BLaER1 treated with 17β-estradiol and CSF1 and Interleukin-3, amounts not matched to agents 10 nM and 100 nM (cell line): ENCODE measurements at regions not wholly inside any gene's neighbourhood (a gene's known extent, or its start where the extent isn't known, plus 50 kb on each side); places are given as distances from the start of the nearest gene placed in this dataset.

ENCODE experiments used
- H3K27ac ChIP-seq, 11 experiments: shearing (Covaris generic); formaldehyde crosslinking; 2 replicates each; pipeline ENCODE4 v1.8.1; 2022
- H3K27me3 ChIP-seq, 11 experiments: shearing (Covaris generic); formaldehyde crosslinking; 2 replicates each; pipeline ENCODE4 v1.8.1; 2022
- H3K36me3 ChIP-seq, 11 experiments: shearing (Covaris generic); formaldehyde crosslinking; 2 replicates each; pipeline ENCODE4 v1.8.1; 2022
- H3K4me1 ChIP-seq, 10 experiments: shearing (Covaris generic); formaldehyde crosslinking; 2 replicates each; pipeline ENCODE4 v1.8.1; 2022
- H3K4me2 ChIP-seq, 11 experiments: shearing (Covaris generic); formaldehyde crosslinking; 2 replicates each; pipeline ENCODE4 v1.8.1; 2022
- H3K4me3 ChIP-seq, 10 experiments: shearing (Covaris generic); formaldehyde crosslinking; 2 replicates each; pipeline ENCODE4 v1.8.1; 2022
- H3K9ac ChIP-seq, 11 experiments: shearing (Covaris generic); formaldehyde crosslinking; 2 replicates each; pipeline ENCODE4 v1.8.1; 2022
- H3K9me3 ChIP-seq, 11 experiments: shearing (Covaris generic); formaldehyde crosslinking; replicated peaks in 1 of 11; 2 replicates each; pipeline ENCODE4 v1.8.1; 2022
- H4K20me1 ChIP-seq, 11 experiments: shearing (Covaris generic); formaldehyde crosslinking; 2 replicates each; pipeline ENCODE4 v1.8.1; 2022
- Cebpa-rat ChIP-seq, 11 experiments: shearing (Covaris generic); IDR thresholded peaks; 2 replicates each; pipeline ENCODE4 v1.8.1; 2022

DNA sequence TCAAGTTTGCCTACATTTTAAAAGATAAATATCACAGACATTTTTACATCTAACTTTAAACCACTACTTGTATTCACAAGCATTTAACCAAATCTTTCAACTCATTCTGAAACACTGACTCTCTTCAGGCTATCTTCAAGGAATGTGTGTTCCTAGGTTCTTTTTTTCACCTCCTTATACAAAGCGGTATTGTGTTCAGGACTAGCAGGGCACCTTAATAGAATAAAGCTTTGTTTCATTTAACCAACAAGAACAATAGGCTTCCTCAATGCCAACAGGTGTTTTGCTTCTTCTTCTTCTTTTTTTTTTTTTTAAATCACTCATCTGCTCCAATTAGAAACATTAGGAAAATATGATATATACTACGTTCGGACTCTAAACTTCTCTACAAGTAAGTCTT, 212.9 kb upstream of the SEMA3E start:
- no peak overlapping the region for H3K9ac ChIP-seq
- no peaks in the 10 kb centered on the region for H4K20me1 ChIP-seq
- no peaks in the 10 kb centered on the region for H3K27me3 ChIP-seq
- TF ChIP-seq Cebpa-rat (IDR thresholded peaks at IDR 0.05) = no peak
- H3K36me3 ChIP-seq = no peaks in the 10 kb centered on the region
- H3K4me3 ChIP-seq = no peak overlapping the region
- no peaks in the 10 kb centered on the region for H3K4me1 ChIP-seq
- no peaks in the 10 kb centered on the region for H3K9me3 ChIP-seq
- H3K27ac ChIP-seq = no peak overlapping the region
- no peak overlapping the region for H3K4me2 ChIP-seq

DNA sequence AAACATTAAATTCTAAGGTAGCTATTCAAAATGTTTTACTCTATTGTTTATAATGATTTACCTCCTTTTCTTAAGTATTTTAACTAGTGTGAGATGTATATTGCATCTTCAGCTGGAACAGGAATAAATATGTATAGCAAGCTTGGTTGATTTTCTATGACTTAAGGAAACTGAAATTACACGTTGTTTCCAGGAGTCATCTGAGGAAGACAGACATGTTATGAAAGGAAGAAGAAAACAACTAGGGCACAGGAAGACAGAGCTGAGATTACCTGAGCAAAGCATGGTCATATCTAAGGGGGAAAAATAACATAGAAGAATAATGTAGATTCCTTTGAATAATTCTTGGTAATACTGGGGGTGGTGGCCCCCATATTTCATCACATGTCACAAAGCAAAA, 210.9 kb upstream of the SEMA3E start:
- Histone ChIP-seq H3K27ac (no peak overlapping the region), H3K36me3 (no peaks in the 10 kb centered on the region), H3K9ac (no peak overlapping the region), H3K4me3 (no peak overlapping the region), H3K4me1 (no peaks in the 10 kb centered on the region), H3K4me2 (no peak overlapping the region), H4K20me1 (no peaks in the 10 kb centered on the region), H3K9me3 (no peaks in the 10 kb centered on the region), H3K27me3 (no peaks in the 10 kb centered on the region)
- TF ChIP-seq Cebpa-rat (IDR thresholded peaks at IDR 0.05) = no peak

DNA sequence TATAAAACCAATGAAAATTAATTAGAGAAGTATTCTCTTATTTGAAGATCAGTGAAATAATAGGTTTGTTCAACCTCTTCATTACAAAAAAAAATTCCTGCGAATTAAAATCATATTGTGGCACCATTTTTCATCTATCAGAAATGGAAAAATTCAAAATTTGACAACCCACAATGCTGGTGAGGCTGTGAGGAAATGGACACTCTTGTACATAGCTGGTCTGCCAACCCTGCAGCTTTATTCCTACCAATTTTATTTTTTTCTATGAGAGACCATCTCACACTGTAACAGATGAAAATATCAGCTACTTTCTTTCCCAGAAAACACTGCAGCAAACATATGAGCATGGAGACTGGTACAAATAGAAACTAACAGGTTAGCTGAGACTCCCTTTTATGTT, 208.8 kb upstream of the SEMA3E start:
- H3K4me3 ChIP-seq = no peak overlapping the region
- no peak overlapping the region for H3K4me2 ChIP-seq
- H4K20me1 ChIP-seq = no peaks in the 10 kb centered on the region
- H3K36me3 ChIP-seq = no peaks in the 10 kb centered on the region
- H3K9me3 ChIP-seq = no peaks in the 10 kb centered on the region
- no peaks in the 10 kb centered on the region for H3K27me3 ChIP-seq
- TF ChIP-seq Cebpa-rat (IDR thresholded peaks at IDR 0.05) = no peak
- no peak overlapping the region for H3K27ac ChIP-seq
- no peaks in the 10 kb centered on the region for H3K4me1 ChIP-seq
- no peak overlapping the region for H3K9ac ChIP-seq

DNA sequence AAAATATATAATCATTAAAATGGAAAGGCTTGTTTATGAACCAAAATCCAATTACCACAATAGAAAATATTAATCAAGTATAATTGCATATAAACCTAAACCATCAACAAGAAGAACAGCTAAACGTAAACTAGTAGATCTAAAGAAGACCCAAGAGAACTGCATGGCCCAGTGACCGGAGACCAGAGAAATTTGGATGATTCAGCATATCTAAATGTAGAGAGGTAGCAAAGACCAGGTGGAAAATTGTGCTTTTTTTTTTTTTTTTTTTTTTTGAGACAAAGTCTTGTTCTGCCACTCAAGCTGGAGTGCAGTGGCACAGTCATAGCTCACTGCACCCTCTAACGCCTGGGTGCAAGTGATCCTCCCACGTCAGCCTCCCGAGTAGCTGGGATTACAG, 207.2 kb upstream of the SEMA3E start:
- H3K9me3 ChIP-seq = no peaks in the 10 kb centered on the region
- H3K36me3 ChIP-seq = no peaks in the 10 kb centered on the region
- TF ChIP-seq Cebpa-rat (IDR thresholded peaks at IDR 0.05) = no peak
- no peaks in the 10 kb centered on the region for H3K27me3 ChIP-seq
- H3K9ac ChIP-seq = no peak overlapping the region
- no peak overlapping the region for H3K4me3 ChIP-seq
- H4K20me1 ChIP-seq = no peaks in the 10 kb centered on the region
- no peaks in the 10 kb centered on the region for H3K4me1 ChIP-seq
- no peak overlapping the region for H3K4me2 ChIP-seq
- no peak overlapping the region for H3K27ac ChIP-seq

DNA sequence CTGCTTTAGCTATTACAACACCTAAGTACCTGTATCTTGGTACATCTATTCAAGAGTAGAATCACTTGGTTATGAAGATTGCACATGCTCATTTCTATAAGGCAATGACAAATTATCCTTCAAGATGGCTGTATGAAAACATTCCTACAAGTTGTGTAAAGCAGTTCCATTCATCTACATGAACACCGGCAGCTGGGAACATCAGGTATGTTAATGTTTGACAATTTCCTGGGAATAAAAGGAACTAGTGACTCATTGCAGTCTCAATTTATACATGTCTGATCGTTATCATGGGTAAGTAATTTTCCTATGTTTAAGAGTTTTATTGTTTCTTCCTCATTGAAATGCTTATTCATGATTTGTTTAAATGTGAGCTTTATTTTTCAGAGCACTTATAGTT, 203.2 kb upstream of the SEMA3E start:
- Histone ChIP-seq H3K4me1 (no peaks in the 10 kb centered on the region), H3K4me3 (no peak overlapping the region), H3K9me3 (no peaks in the 10 kb centered on the region), H3K27ac (no peak overlapping the region), H3K9ac (no peak overlapping the region), H3K4me2 (no peak overlapping the region), H3K27me3 (no peaks in the 10 kb centered on the region), H4K20me1 (no peaks in the 10 kb centered on the region), H3K36me3 (no peaks in the 10 kb centered on the region)
- TF ChIP-seq Cebpa-rat (IDR thresholded peaks at IDR 0.05) = no peak

DNA sequence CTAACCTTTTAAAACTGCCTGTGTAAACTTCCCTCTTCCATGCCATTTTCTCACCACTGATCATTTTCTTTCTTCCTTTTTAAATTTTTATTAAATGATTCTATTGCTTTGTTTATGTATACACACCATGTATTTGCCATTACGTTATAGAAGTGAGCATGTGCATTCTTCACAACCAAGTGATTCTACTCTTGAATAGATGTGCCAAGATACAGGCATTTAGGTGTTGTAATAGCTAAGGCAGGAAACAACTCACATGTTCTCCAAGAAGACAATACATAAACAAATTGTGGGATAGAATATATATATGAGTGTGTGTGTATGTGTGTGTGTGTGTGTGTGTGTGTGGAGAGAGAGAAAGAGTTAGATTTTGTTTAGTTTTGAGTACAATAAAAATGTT, 202.6 kb upstream of the SEMA3E start:
- no peak for TF ChIP-seq Cebpa-rat (IDR thresholded peaks at IDR 0.05)
- H3K9ac ChIP-seq = no peak overlapping the region
- H3K4me2 ChIP-seq = no peak overlapping the region
- H3K4me3 ChIP-seq = no peak overlapping the region
- no peaks in the 10 kb centered on the region for H4K20me1 ChIP-seq
- no peaks in the 10 kb centered on the region for H3K27me3 ChIP-seq
- H3K36me3 ChIP-seq = no peaks in the 10 kb centered on the region
- no peaks in the 10 kb centered on the region for H3K4me1 ChIP-seq
- no peaks in the 10 kb centered on the region for H3K9me3 ChIP-seq
- no peak overlapping the region for H3K27ac ChIP-seq

DNA sequence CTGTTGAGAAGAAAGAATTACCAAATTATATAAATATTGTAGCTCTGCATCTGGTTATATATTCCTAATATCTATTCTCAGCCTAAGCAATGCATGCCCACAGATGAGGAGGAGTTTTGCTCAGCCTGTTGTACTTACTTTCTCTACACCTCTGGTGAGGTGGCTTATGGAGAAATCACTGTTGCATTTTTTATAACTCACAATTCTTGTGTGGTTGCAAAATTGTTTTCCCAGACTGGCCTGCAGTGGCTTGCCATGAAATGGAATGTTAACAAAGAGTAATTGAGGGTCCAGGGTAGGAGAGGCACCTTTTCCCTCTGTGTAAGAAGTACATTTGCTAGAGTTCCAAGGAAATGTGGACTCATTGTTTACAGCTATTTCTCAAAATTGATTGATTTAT, 202.0 kb upstream of the SEMA3E start:
- Histone ChIP-seq H3K36me3 (no peaks in the 10 kb centered on the region), H3K4me2 (no peak overlapping the region), H3K27ac (no peak overlapping the region), H3K9me3 (peaks cover 0 to under 1% (median 0%) of the 10 kb centered on the region in 11 experiments; a peak in 1 of 22 replicates), H3K27me3 (no peaks in the 10 kb centered on the region), H3K4me1 (no peaks in the 10 kb centered on the region), H4K20me1 (no peaks in the 10 kb centered on the region), H3K4me3 (no peak overlapping the region), H3K9ac (no peak overlapping the region)
- no peak for TF ChIP-seq Cebpa-rat (IDR thresholded peaks at IDR 0.05)

DNA sequence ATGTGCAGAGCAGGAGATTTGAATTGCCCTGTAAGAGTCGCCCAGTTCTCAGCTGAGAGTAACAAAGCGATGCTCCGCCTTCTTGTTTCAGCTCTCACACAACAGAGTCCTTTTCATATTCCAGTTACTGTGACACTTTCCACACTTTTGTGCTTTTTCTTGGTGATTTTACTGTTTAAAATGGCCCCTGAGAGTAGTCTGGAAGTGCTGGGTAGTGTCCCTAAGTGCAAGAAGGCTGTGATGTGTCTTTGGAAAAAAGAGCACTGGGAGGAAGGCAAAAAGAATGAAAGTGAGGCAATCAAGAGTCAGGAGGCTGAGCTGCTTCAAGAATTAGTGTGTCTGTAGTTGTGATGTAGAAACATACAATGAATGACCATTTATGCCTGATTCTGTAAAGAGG, 201.2 kb upstream of the SEMA3E start:
- TF ChIP-seq Cebpa-rat (IDR thresholded peaks at IDR 0.05) = no peak
- H3K27me3 ChIP-seq = no peaks in the 10 kb centered on the region
- H4K20me1 ChIP-seq = no peaks in the 10 kb centered on the region
- no peak overlapping the region for H3K4me3 ChIP-seq
- no peak overlapping the region for H3K9ac ChIP-seq
- H3K4me1 ChIP-seq = no peaks in the 10 kb centered on the region
- peaks cover 0 to 8% (median 0%) of the 10 kb centered on the region in 11 experiments; a peak in 2 of 22 replicates for H3K9me3 ChIP-seq
- no peaks in the 10 kb centered on the region for H3K36me3 ChIP-seq
- no peak overlapping the region for H3K4me2 ChIP-seq
- H3K27ac ChIP-seq = no peak overlapping the region

DNA sequence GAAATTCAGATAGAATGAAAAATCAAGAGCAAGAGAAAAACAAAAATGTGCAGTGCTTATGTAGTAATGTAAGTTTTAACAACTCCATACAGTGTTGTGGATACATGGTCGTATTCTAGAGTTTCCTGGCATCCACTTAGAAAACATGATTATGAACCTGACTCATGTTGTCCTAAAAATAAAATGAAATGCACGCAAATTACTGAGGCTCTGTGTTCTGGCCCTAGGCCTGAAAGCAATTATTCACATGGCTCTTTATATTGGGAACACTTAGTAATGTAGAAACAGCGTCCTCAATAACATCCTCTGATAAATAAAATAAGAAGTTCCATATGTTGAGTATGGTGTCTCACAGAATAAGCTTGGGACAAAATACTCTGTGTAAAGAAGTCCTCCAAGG, 200.2 kb upstream of the SEMA3E start:
- no peaks in the 10 kb centered on the region for H4K20me1 ChIP-seq
- no peak overlapping the region for H3K4me2 ChIP-seq
- no peak overlapping the region for H3K27ac ChIP-seq
- no peak overlapping the region for H3K9ac ChIP-seq
- TF ChIP-seq Cebpa-rat (IDR thresholded peaks at IDR 0.05) = no peak
- no peaks in the 10 kb centered on the region for H3K27me3 ChIP-seq
- no peaks in the 10 kb centered on the region for H3K36me3 ChIP-seq
- H3K4me1 ChIP-seq = no peaks in the 10 kb centered on the region
- no peak overlapping the region for H3K4me3 ChIP-seq
- peaks cover 0 to 9% (median 0%) of the 10 kb centered on the region in 11 experiments; a peak in 2 of 22 replicates for H3K9me3 ChIP-seq

DNA sequence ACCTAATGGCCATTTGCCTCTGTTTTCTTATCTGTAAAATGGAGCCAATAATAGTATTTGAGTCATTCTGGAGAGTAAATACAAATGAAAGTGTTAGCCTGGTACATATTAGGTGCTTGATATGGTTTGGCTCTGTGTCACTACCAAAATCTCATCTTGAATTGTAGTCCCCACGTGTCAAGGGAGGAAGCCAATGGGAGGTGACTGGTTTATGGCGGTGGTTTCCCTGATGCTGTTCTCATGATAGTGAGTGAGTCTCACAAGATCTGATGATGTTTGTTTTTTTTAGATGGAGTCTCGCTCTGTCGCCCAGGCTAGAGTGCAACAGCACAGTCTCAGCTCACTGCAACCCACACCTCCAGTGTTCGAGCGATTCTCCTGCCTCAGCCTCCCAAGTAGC, 194.0 kb upstream of the SEMA3E start:
- no peak for TF ChIP-seq Cebpa-rat (IDR thresholded peaks at IDR 0.05)
- Histone ChIP-seq H4K20me1 (no peaks in the 10 kb centered on the region), H3K27me3 (no peaks in the 10 kb centered on the region), H3K36me3 (no peaks in the 10 kb centered on the region), H3K4me2 (peak overlapping the region in 1 of 11 experiments; percentile 10; a peak in 1 of 22 replicates), H3K4me1 (peaks cover 0 to 5% (median 1%) of the 10 kb centered on the region in 10 experiments; a peak in 3 of 20 replicates), H3K9me3 (peaks cover 0 to 9% (median 0%) of the 10 kb centered on the region in 11 experiments; a peak in 2 of 22 replicates), H3K27ac (no peak overlapping the region), H3K9ac (no peak overlapping the region), H3K4me3 (no peak overlapping the region)

DNA sequence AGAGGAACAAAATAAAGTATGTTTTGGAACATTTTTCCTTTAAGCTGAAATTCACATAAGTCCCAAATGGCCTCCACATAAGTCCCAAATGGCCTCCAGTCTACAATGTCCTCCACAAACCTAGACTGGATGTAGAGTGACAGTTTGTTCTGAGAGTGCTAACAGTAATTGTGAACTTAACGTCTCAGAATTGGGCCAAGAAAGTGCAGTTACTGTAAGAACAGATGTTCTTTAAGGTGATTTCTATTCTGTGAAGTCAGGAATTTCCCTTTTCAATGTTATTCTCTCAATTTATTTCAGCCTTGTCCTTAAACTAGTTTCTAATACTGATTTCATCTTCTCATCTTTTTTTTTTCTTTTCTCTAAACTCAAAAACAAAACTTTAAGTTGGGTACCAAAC, 188.7 kb upstream of the SEMA3E start:
- Histone ChIP-seq H3K4me3 (no peak overlapping the region), H3K9ac (no peak overlapping the region), H3K9me3 (no peaks in the 10 kb centered on the region), H3K27me3 (no peaks in the 10 kb centered on the region), H3K36me3 (no peaks in the 10 kb centered on the region), H3K4me2 (no peak overlapping the region), H3K4me1 (no peaks in the 10 kb centered on the region), H3K27ac (no peak overlapping the region), H4K20me1 (no peaks in the 10 kb centered on the region)
- no peak for TF ChIP-seq Cebpa-rat (IDR thresholded peaks at IDR 0.05)
